Upper lobe of right lung (tissue), 1 donor: ENCODE measurements at regions not wholly inside any gene's neighbourhood (a gene's known extent, or its start where the extent isn't known, plus 50 kb on each side); places are given as distances from the start of the nearest gene placed in this dataset.

Experiments used
- ATAC-seq: fragments of 200-7000 bp; cut with Tn5 transposase; one replicate; pipeline ENCODE4 v1.9.1; 2020; ENCODE audit warnings: mild to moderate bottlenecking, moderate library complexity
- DNase-seq: peaks from one replicate; pipeline ENCODE4 v3.0.0-alpha.2; 2020
- H3K27ac ChIP-seq: fragments of 200-600 bp; one replicate; pipeline ENCODE4 v1.8.0; 2022
- H3K27me3 ChIP-seq: fragments of 200-600 bp; one replicate; pipeline ENCODE4 v1.8.0; 2022; ENCODE audit warnings: mild to moderate bottlenecking
- H3K36me3 ChIP-seq: fragments of 200-600 bp; one replicate; pipeline ENCODE4 v1.8.0; 2022
- H3K4me1 ChIP-seq: fragments of 200-600 bp; one replicate; pipeline ENCODE4 v1.8.0; 2022
- H3K4me3 ChIP-seq: fragments of 200-600 bp; one replicate; pipeline ENCODE4 v1.8.0; 2022; ENCODE audit warnings: mild to moderate bottlenecking
- H3K9me3 ChIP-seq: fragments of 200-600 bp; one replicate; pipeline ENCODE4 v1.8.0; 2022
- intact Hi-C: fragments of 100-400 bp; cut with DNase I; formaldehyde crosslinking; loops from one replicate; pipeline ENCODE4 v1.11.0; 2022
- TF ChIP-seq, protein P1 (sequence below): fragments of 200-600 bp; IDR thresholded peaks from one replicate; pipeline ENCODE4 v1.8.0; 2022; ENCODE audit warnings: antibody characterized with exemption
- donor health status: DM: no; HTN: yes; CAD: no; lungs with severe emphysema.

- Histone ChIP-seq H3K27me3 (no peaks in the 10 kb centered on the region), H3K27ac (no peak overlapping the region), H3K9me3 (no peaks in the 10 kb centered on the region), H3K4me3 (no peak overlapping the region), H3K36me3 (no peaks in the 10 kb centered on the region), H3K4me1 (no peaks in the 10 kb centered on the region)
- no peak for DNase-seq
- ATAC-seq = no peak
- TF ChIP-seq, protein P1, sequence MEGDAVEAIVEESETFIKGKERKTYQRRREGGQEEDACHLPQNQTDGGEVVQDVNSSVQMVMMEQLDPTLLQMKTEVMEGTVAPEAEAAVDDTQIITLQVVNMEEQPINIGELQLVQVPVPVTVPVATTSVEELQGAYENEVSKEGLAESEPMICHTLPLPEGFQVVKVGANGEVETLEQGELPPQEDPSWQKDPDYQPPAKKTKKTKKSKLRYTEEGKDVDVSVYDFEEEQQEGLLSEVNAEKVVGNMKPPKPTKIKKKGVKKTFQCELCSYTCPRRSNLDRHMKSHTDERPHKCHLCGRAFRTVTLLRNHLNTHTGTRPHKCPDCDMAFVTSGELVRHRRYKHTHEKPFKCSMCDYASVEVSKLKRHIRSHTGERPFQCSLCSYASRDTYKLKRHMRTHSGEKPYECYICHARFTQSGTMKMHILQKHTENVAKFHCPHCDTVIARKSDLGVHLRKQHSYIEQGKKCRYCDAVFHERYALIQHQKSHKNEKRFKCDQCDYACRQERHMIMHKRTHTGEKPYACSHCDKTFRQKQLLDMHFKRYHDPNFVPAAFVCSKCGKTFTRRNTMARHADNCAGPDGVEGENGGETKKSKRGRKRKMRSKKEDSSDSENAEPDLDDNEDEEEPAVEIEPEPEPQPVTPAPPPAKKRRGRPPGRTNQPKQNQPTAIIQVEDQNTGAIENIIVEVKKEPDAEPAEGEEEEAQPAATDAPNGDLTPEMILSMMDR = no peak
- intact Hi-C loops = no loop called here
These were observed 179.3 kb upstream of the AMOT start for GRCh38 chrX:113019958-113020357.

DNA sequence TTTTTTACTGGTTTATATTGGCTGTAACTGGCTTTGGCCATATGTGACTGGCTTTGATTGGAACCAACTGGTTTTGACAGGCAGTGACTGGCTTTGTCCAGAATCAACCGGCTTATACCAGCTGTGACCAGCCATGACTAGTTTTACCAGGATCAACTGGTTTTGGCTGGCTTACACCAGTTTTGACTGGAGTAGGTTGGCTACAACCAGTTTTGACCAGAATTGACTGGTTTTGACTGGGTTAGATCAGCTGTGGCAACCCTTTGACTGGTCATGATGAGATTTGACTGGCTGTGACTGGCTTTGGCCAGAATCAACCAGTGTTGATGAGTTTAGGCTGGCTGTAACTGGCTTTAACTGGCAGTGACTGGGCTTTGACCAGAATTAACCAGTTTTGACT is 169.2 kb upstream of the AMOT start:
- no peak overlapping the region for H3K4me3 ChIP-seq
- no peaks in the 10 kb centered on the region for H3K27me3 ChIP-seq
- ATAC-seq (no peak), DNase-seq (no peak)
- intact Hi-C loops = no loop called here
- no peaks in the 10 kb centered on the region for H3K36me3 ChIP-seq
- H3K9me3 ChIP-seq = no peaks in the 10 kb centered on the region
- no peak overlapping the region for H3K27ac ChIP-seq
- no peaks in the 10 kb centered on the region for H3K4me1 ChIP-seq
- TF ChIP-seq, protein P1 = no peak

GRCh38 chrX:113009029-113009428 is 168.4 kb upstream of the AMOT start:
- TF ChIP-seq, protein P1 = no peak
- Histone ChIP-seq H3K27ac (no peak overlapping the region), H3K4me3 (no peak overlapping the region), H3K9me3 (no peaks in the 10 kb centered on the region), H3K4me1 (no peaks in the 10 kb centered on the region), H3K36me3 (no peaks in the 10 kb centered on the region), H3K27me3 (no peaks in the 10 kb centered on the region)
- ATAC-seq (no peak), DNase-seq (no peak)
- intact Hi-C loops = no loop called here

DNA sequence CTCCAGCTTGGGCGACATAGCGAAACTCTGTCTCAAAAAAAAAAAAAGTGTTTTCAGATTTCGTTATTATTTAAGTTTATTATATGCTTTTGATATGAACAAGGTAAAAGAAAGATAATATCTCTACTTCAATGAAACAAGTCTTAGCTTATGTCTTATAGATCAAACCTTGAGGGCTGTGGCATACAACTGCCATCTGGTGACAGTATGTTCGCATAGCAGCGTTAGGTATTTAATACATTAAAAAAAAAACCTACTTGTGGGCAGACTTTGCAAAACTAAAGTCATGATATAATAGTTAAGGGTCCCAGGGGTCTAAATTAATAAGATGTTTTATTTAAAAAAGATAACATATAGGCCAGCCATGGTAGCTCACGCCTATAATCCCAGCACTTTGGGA is 161.2 kb upstream of the AMOT start:
- DNase-seq = no peak
- H3K36me3 ChIP-seq = no peaks in the 10 kb centered on the region
- no peaks in the 10 kb centered on the region for H3K9me3 ChIP-seq
- no peak for ATAC-seq
- H3K4me3 ChIP-seq = no peak overlapping the region
- no peak overlapping the region for H3K27ac ChIP-seq
- intact Hi-C loops = no loop called here
- TF ChIP-seq, protein P1 = no peak
- H3K27me3 ChIP-seq = no peaks in the 10 kb centered on the region
- no peaks in the 10 kb centered on the region for H3K4me1 ChIP-seq

GRCh38 chrX:112997991-112998390 is 157.4 kb upstream of the AMOT start:
- ATAC-seq (no peak), DNase-seq (no peak)
- Histone ChIP-seq H3K4me3 (no peak overlapping the region), H3K36me3 (no peaks in the 10 kb centered on the region), H3K27ac (no peak overlapping the region), H3K9me3 (no peaks in the 10 kb centered on the region), H3K27me3 (no peaks in the 10 kb centered on the region), H3K4me1 (no peaks in the 10 kb centered on the region)
- TF ChIP-seq, protein P1 = no peak
- intact Hi-C loops = no loop called here

GRCh38 chrX:112991801-112992200 is 151.2 kb upstream of the AMOT start:
- TF ChIP-seq, protein P1 = no peak
- Histone ChIP-seq H3K9me3 (no peaks in the 10 kb centered on the region), H3K4me3 (no peak overlapping the region), H3K4me1 (no peaks in the 10 kb centered on the region), H3K27ac (no peak overlapping the region), H3K27me3 (no peaks in the 10 kb centered on the region), H3K36me3 (no peaks in the 10 kb centered on the region)
- ATAC-seq (no peak), DNase-seq (no peak)
- intact Hi-C loops = no loop called here
